ENCODE measurements at regions not wholly inside any gene's neighbourhood (a gene's known extent, or its start where the extent isn't known, plus 50 kb on each side); places are given as distances from the start of the nearest gene placed in this dataset.

DNA sequence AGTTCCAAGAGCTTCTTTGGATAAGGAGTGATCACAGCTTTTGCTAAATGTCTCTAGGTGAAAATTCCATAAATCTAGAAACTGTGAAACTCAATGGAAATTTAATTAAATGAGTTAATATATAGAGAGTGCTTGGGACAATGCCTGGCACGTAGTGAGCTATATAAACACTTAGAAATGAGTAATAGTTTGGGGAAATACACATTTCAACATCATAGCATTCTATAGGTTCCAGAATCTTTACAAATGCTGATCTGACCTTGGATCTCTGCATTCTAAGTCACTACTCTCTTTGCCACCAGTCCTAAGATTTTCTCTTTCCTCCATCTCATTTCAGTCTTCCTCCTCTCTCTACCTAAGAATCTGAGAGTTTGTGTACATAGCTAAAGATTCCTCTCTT, 175.6 kb downstream of the SOX9 start:
- TF ChIP-seq, protein P1, sequence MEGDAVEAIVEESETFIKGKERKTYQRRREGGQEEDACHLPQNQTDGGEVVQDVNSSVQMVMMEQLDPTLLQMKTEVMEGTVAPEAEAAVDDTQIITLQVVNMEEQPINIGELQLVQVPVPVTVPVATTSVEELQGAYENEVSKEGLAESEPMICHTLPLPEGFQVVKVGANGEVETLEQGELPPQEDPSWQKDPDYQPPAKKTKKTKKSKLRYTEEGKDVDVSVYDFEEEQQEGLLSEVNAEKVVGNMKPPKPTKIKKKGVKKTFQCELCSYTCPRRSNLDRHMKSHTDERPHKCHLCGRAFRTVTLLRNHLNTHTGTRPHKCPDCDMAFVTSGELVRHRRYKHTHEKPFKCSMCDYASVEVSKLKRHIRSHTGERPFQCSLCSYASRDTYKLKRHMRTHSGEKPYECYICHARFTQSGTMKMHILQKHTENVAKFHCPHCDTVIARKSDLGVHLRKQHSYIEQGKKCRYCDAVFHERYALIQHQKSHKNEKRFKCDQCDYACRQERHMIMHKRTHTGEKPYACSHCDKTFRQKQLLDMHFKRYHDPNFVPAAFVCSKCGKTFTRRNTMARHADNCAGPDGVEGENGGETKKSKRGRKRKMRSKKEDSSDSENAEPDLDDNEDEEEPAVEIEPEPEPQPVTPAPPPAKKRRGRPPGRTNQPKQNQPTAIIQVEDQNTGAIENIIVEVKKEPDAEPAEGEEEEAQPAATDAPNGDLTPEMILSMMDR (IDR thresholded peaks at IDR 0.05; ENCODE audit: insufficient read depth, low read length, poor library complexity, severe bottlenecking): no peak
- H3K27me3 ChIP-seq (ENCODE audit: control insufficient read depth, insufficient read depth, low read length): no peaks in the 10 kb centered on the region
- no peak for DNase-seq (ENCODE audit: low read depth)
- H3K4me3 ChIP-seq (ENCODE audit: low read depth, low read length): no peak overlapping the region
- H3K36me3 ChIP-seq (ENCODE audit: control insufficient read depth, insufficient read depth, low read length): no peaks in the 10 kb centered on the region

DNA sequence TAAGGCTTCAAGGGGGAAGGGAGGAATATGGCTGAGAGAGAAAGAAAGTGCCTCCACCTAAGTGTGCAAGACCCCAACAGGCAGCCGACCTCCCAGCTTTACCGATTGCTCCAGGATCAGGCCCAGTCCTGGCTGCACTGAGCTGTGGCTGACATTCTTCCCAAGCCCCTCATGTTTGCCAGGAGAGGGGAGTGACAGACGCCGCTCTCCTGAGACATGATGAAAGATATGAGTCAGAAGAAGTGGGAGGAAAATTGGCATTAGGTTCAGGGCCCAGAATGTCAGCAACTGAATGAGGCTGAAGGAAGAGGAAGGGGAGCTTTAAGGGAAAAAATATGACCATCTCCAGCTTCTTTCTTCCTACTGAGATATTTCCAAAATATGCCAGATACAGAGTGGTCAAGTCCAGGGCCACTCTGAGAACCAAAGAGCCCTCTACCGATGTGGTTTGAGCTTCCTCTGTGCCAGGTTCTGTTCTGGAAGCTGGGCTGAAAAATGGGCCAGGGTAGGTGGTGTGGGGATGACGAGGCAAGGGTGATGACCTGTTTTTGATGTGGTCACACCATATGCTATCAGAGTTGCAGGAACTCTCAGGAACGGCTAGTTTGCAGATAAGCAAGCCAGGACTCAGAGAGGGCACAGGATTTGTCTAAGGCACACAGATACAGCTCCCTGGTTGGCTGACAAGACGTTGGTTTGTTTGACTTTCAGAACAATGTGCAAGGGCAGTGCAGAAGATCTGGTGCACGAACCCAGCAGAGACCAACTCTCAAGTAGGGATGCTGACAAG, 176.7 kb downstream of the SOX9 start:
- Histone ChIP-seq H3K27me3 (ENCODE audit: control insufficient read depth, insufficient read depth, low read length) (no peaks in the 10 kb centered on the region), H3K36me3 (ENCODE audit: control insufficient read depth, insufficient read depth, low read length) (no peaks in the 10 kb centered on the region), H3K4me3 (ENCODE audit: low read depth, low read length) (no peak overlapping the region)
- TF ChIP-seq, protein P1 (IDR thresholded peaks at IDR 0.05; ENCODE audit: insufficient read depth, low read length, poor library complexity, severe bottlenecking): no peak
- peak; percentile 42 for DNase-seq (ENCODE audit: low read depth)

DNA sequence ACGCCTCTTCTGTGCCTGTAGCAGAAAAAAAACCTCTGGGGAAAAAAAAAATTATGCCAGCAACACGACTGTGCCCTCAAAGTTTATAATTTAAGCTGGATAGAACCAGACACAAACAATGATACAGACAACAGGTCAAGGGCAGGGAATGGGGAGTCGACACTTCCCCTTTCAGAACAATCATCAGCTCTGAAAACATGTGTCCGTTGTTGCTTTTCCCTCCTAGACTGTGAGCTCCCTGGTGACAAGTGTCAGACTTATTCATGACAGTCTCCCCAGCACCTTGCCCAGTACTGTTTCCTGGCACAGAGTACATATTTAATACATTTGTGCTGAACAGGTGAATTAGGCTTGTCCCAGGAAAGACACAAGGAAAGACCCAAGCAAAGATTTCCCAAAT, 178.3 kb downstream of the SOX9 start:
- Histone ChIP-seq H3K4me3 (ENCODE audit: low read depth, low read length) (no peak overlapping the region), H3K36me3 (ENCODE audit: control insufficient read depth, insufficient read depth, low read length) (no peaks in the 10 kb centered on the region), H3K27me3 (ENCODE audit: control insufficient read depth, insufficient read depth, low read length) (no peaks in the 10 kb centered on the region)
- DNase-seq (ENCODE audit: low read depth): no peak
- TF ChIP-seq, protein P1 (IDR thresholded peaks at IDR 0.05; ENCODE audit: insufficient read depth, low read length, poor library complexity, severe bottlenecking): no peak

DNA sequence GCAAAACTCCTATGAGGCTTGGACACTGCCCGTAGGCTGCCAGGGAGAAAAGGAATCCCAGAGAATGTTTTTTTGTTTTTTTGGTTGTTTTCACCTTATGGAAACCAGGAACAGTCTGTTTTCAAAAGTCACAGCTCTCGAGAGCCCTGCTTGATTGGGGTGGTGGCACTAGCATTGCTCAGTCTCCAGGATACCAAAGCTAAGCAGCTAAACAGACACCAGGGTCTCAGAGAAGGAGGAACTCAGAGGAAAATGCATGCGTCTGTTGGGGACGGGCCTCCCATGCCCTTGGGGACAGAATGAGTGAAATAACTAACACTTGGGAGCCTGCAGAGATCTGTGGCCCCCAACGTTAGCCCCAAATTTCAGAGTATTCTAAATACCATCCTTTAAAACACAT, 178.8 kb downstream of the SOX9 start:
- no peak for DNase-seq (ENCODE audit: low read depth)
- Histone ChIP-seq H3K27me3 (ENCODE audit: control insufficient read depth, insufficient read depth, low read length) (no peaks in the 10 kb centered on the region), H3K36me3 (ENCODE audit: control insufficient read depth, insufficient read depth, low read length) (no peaks in the 10 kb centered on the region), H3K4me3 (ENCODE audit: low read depth, low read length) (no peak overlapping the region)
- TF ChIP-seq, protein P1 (IDR thresholded peaks at IDR 0.05; ENCODE audit: insufficient read depth, low read length, poor library complexity, severe bottlenecking): no peak

DNA sequence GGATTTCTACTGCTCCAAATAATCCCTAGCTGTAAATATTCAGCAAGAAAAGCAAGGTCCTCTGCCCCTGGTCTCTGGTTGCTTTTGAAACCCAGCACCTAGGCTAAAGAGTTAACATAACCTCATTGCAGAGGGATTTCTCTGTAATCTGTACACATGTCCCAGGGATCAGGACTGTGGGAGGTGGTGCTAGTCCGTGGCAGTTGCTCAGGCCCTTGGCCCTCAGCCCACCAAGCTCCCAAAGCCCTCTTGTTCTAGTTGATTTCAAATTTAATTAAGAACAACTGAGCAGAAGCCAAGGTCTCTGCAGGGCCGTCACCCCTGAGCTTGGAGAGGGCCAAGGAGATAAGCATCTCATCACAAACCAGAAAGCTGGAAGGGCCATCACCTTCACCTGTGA, 181.1 kb downstream of the SOX9 start:
- TF ChIP-seq, protein P1 (IDR thresholded peaks at IDR 0.05; ENCODE audit: insufficient read depth, low read length, poor library complexity, severe bottlenecking): no peak
- DNase-seq (ENCODE audit: low read depth): no peak
- Histone ChIP-seq H3K36me3 (ENCODE audit: control insufficient read depth, insufficient read depth, low read length) (no peaks in the 10 kb centered on the region), H3K4me3 (ENCODE audit: low read depth, low read length) (no peak overlapping the region), H3K27me3 (ENCODE audit: control insufficient read depth, insufficient read depth, low read length) (no peaks in the 10 kb centered on the region)

DNA sequence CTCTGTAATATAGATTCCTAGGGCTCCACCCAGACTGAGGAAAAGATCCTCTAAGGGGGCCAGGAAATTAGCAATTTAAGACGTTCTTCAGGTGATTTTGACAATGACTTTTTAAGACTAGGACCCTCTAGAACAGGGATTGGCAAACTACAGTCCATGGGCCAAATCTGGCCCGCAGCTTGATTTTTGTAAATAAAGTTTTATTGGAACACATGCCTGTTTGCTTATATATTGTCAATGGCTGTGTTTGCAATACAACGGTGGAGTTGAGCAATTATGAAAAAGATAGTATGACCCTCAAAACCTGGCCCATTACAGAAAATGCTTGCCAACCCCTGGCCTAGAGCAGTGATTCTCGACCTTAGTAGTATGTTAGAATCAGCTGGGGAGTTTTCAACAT, 181.9 kb downstream of the SOX9 start:
- no peaks in the 10 kb centered on the region for H3K27me3 ChIP-seq (ENCODE audit: control insufficient read depth, insufficient read depth, low read length)
- H3K36me3 ChIP-seq (ENCODE audit: control insufficient read depth, insufficient read depth, low read length): no peaks in the 10 kb centered on the region
- no peak overlapping the region for H3K4me3 ChIP-seq (ENCODE audit: low read depth, low read length)
- TF ChIP-seq, protein P1 (IDR thresholded peaks at IDR 0.05; ENCODE audit: insufficient read depth, low read length, poor library complexity, severe bottlenecking): no peak
- DNase-seq (ENCODE audit: low read depth): no peak
